Heart right ventricle (tissue), 16 donors: ENCODE measurements at regions not wholly inside any gene's neighbourhood (a gene's known extent, or its start where the extent isn't known, plus 50 kb on each side); places are given as distances from the start of the nearest gene placed in this dataset.
A peak's percentile ranks its signal among the peaks of the same experiment; 100 is the strongest.

Experiments
- ATAC-seq, 8 donors: fragments of 200-7000 bp; cut with Tn5 transposase; one replicate each; pipeline ENCODE4 v1.9.1; 2020; ENCODE audit warnings: mild to moderate bottlenecking in 8 of 8, moderate library complexity in 8 of 8, moderate number of reproducible peaks in 1 of 8
- DNase-seq, 2 donors: peaks; one replicate each; pipeline ENCODE4 v3.0.0-alpha.2; 2020
- H3K27ac ChIP-seq, 10 donors: fragments of 200-600 bp; sonication (generic) in 2 of 10; one replicate each; pipeline versions ENCODE4 v1.5.0 to v1.8.0; 2020 to 2022; ENCODE audit warnings: mild to moderate bottlenecking in 3 of 10
- H3K27me3 ChIP-seq, 7 donors: fragments of 200-600 bp; one replicate each; pipeline ENCODE4 v1.8.0; 2021 to 2022; ENCODE audit warnings: mild to moderate bottlenecking in 2 of 7
- H3K36me3 ChIP-seq, 9 donors: fragments of 200-600 bp; sonication (generic) in 1 of 9; one replicate each; pipeline versions ENCODE4 v1.5.0 to v1.8.0; 2020 to 2022; ENCODE audit warnings: mild to moderate bottlenecking in 2 of 9
- H3K4me1 ChIP-seq, 9 donors: fragments of 200-600 bp; sonication (generic) in 1 of 9; one replicate each; pipeline versions ENCODE4 v1.5.0 to v1.8.0; 2020 to 2022; ENCODE audit warnings: mild to moderate bottlenecking in 4 of 9
- H3K4me3 ChIP-seq, 10 donors: fragments of 200-600 bp; sonication (generic) in 2 of 10; one replicate each; pipeline versions ENCODE4 v1.5.0 to v1.8.0; 2020 to 2022; ENCODE audit warnings: mild to moderate bottlenecking in 7 of 10, moderate library complexity in 2 of 10
- H3K9me3 ChIP-seq, 11 donors: fragments of 200-600 bp in 10 of 11; sonication (generic) in 2 of 11; one replicate each; pipeline versions ENCODE4 v1.5.0 to v1.8.0; 2013 to 2022; ENCODE audit warnings: mild to moderate bottlenecking in 2 of 11, control low read depth in 1 of 11, moderate library complexity in 1 of 11
- CTCF ChIP-seq, 9 donors: fragments of 200-600 bp; sonication (generic) in 2 of 9; IDR thresholded peaks; one replicate each; pipeline versions ENCODE4 v1.5.0 to v1.8.0; 2021 to 2022; ENCODE audit warnings: antibody characterized with exemption in 9 of 9, mild to moderate bottlenecking in 5 of 9, moderate library complexity in 1 of 9
- WGBS, 2 donors: extraction: QIAGEN DNeasy Blood & Tissue Kit; methylation state at CpG; one replicate each; pipeline ENCODE4 v1.1.7; 2013; ENCODE audit warnings: inconsistent platforms in 1 of 2; 5-methylcytosine and 5-hydroxymethylcytosine counted together
- intact Hi-C, 10 donors: fragments of 100-400 bp; cut with DNase I; formaldehyde crosslinking; loops; one replicate each; pipeline versions ENCODE4 v1.11.1 to v1.14.2; 2022
- donor health status: Arrhythmogenic right ventricular cardiomyopathy.
- donor health status: ischemic (EF 13 %, LVEDD 7.1; RV severe dilation, severe dysfunction).
- donor health status: healthy with polysubstance abuse.
- donor health status: DM: no; HTN: yes; CAD: no.
- donor health status: DM: no; HTN: no; CAD: no.
- donor health status: ischemic (EF 25% LVEDD 6.9; RV normal size, moderate dysfunction).
- donor health status: ischemic (EF 25% LVEDD 5.7; RV mildly dilated, moderate dysfunction).
- donor health status: healthy.
- donor health status: DM: yes; HTN: yes; CAD: no.
- donor health status: Ischemic cardiomyopathy.
- donor health status: ischemic (EF 35%, LVEDD 5.7; RV mildly dilated, moderate dysfunction).
- donor health status: nonischemic (EF 11% LVEDD 7.7; RV severe dilation, severe dysfunction).
- donor health status: DM: yes; HTN: yes; CAD: no.
- donor health status: PGD.
- donor health status: ischemic (EF 29% LVEDD 5.4; RV normal size, mild dysfunction).
- donor health status: nonischemic (EF 23%, LVEDD 6.1; RV moderate dilation, normal function).

- Histone ChIP-seq H3K4me1 (peaks cover 0 to 33% (median 0%) of the 10 kb centered on the region in 9 donors), H3K4me3 (no peak overlapping the region), H3K27ac (no peak overlapping the region), H3K27me3 (peaks cover 0 to 7% (median 0%) of the 10 kb centered on the region in 7 donors), H3K36me3 (no peaks in the 10 kb centered on the region), H3K9me3 (no peaks in the 10 kb centered on the region)
- intact Hi-C loops = no loop called here
- no peak for DNase-seq
- ATAC-seq = no peak
- TF ChIP-seq CTCF (IDR thresholded peaks at IDR 0.05) = no peak
- WGBS, 2 donors = 88 to 96% methylated on average over 1 of the region's 1 CpG
These were observed 139.2 kb downstream of the HLX start for GRCh38 chr1:221018414-221018813.

GRCh38 chr1:221022331-221022730 lies 143.1 kb downstream of the HLX start:
- Histone ChIP-seq H3K9me3 (no peaks in the 10 kb centered on the region), H3K36me3 (no peaks in the 10 kb centered on the region), H3K27me3 (peaks cover 0 to 9% (median 0%) of the 10 kb centered on the region in 7 donors), H3K4me3 (no peak overlapping the region), H3K27ac (no peak overlapping the region), H3K4me1 (peaks cover 0 to 19% (median 8%) of the 10 kb centered on the region in 9 donors)
- TF ChIP-seq CTCF (IDR thresholded peaks at IDR 0.05) = no peak
- 87 to 93% methylated on average over 3 of the region's 3 CpGs for WGBS, 2 donors
- intact Hi-C loops = no loop called here
- no peak for DNase-seq
- no peak for ATAC-seq

GRCh38 chr1:221023482-221023881 lies 144.2 kb downstream of the HLX start:
- ATAC-seq = no peak
- H3K9me3 ChIP-seq = no peaks in the 10 kb centered on the region
- DNase-seq = no peak
- no peak overlapping the region for H3K4me3 ChIP-seq
- H3K27me3 ChIP-seq = peaks cover 0 to 9% (median 0%) of the 10 kb centered on the region in 7 donors
- H3K4me1 ChIP-seq = peaks cover 0 to 18% (median 8%) of the 10 kb centered on the region in 9 donors
- H3K27ac ChIP-seq = no peak overlapping the region
- TF ChIP-seq CTCF (IDR thresholded peaks at IDR 0.05) = no peak
- intact Hi-C loops = no loop called here
- WGBS, 2 donors = 95 to 97% methylated on average over 5 of the region's 5 CpGs
- no peaks in the 10 kb centered on the region for H3K36me3 ChIP-seq

GRCh38 chr1:221025501-221025900 lies 146.3 kb downstream of the HLX start:
- intact Hi-C loops = no loop called here
- H3K27ac ChIP-seq = peak overlapping the region in 1 of 10 donors; percentile 31

More at GRCh38 chr1:221025501-221025900, 146.3 kb downstream of the HLX start:
- H3K4me3 ChIP-seq = no peak overlapping the region
- 72 to 73% methylated on average over 8 of the region's 8 CpGs for WGBS, 2 donors
- DNase-seq (no peak), ATAC-seq (peak in 2 of 8 donors; percentile 36 to 60)
- peaks cover 0 to 23% (median 9%) of the 10 kb centered on the region in 9 donors for H3K4me1 ChIP-seq
- peaks cover 0 to 9% (median 0%) of the 10 kb centered on the region in 7 donors for H3K27me3 ChIP-seq
- no peaks in the 10 kb centered on the region for H3K36me3 ChIP-seq
- TF ChIP-seq CTCF (IDR thresholded peaks at IDR 0.05) = no peak
- H3K9me3 ChIP-seq = no peaks in the 10 kb centered on the region
